ENCODE measurements at regions not wholly inside any gene's neighbourhood (a gene's known extent, or its start where the extent isn't known, plus 50 kb on each side); places are given as distances from the start of the nearest gene placed in this dataset.

- TF ChIP-seq REST (IDR thresholded peaks at IDR 0.05; ENCODE audit: insufficient read depth in 1 of 2, low read depth in 2 of 2, low read length in 2 of 2) (no peak), POLR2AphosphoS5 (IDR thresholded peaks at IDR 0.05; ENCODE audit: low read depth, low read length) (no peak), FOXP2 (optimal IDR thresholded peaks at IDR 0.05; ENCODE audit: borderline replicate concordance, extremely low read depth, extremely low read length, insufficient read depth) (no peak), SIN3A (IDR thresholded peaks at IDR 0.05; ENCODE audit: borderline replicate concordance, insufficient read depth, low read length) (no peak), TAF1 (IDR thresholded peaks at IDR 0.05; ENCODE audit: borderline replicate concordance, insufficient read depth, low read length) (no peak)
Observed at GRCh38 chr3:42012935-42013690, 51.2 kb upstream of the ULK4 start.

- TF ChIP-seq REST (IDR thresholded peaks at IDR 0.05; ENCODE audit: insufficient read depth in 1 of 2, low read depth in 2 of 2, low read length in 2 of 2) = no peak
Observed at GRCh38 chr3:42012383-42012934, 50.6 kb upstream of the ULK4 start.

Measured in PFSK-1 (cell line).